ENCODE measurements at regions not wholly inside any gene's neighbourhood (a gene's known extent, or its start where the extent isn't known, plus 50 kb on each side); places are given as distances from the start of the nearest gene placed in this dataset.
A peak's percentile ranks its signal among the peaks of the same experiment; 100 is the strongest.

DNA sequence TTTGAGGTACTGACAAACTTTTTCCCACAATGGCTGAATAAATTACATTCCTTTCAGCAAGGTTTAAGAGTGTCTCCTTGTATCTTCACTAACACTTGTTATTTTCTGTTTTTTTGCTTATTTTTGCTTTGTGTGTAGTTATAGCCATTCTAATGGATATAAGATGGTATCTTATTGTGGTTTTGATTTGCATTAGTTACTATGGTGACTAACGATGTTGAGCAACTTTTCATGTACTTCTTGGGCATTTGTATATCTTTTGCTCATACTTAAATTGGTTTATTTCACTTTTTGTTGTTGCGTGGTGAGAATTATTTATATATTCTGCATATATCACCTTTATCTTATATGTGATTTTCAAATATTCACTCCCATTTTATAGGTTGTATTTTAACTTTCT lies 79.9 kb upstream of the FSIP2 start:
- FAIRE-seq (no peak), DNase-seq (ENCODE audit: low read depth) (peak; percentile 3)
- Histone ChIP-seq H3K4me3 (ENCODE audit: low read depth, low read length) (no peak overlapping the region), H3K36me3 (ENCODE audit: control insufficient read depth, insufficient read depth, low read length) (no peaks in the 10 kb centered on the region), H3K27me3 (ENCODE audit: control insufficient read depth, insufficient read depth, low read length) (no peaks in the 10 kb centered on the region)
- no peak for TF ChIP-seq CTCF (IDR thresholded peaks at IDR 0.05; ENCODE audit: insufficient read depth, low read length, severe bottlenecking)

DNA sequence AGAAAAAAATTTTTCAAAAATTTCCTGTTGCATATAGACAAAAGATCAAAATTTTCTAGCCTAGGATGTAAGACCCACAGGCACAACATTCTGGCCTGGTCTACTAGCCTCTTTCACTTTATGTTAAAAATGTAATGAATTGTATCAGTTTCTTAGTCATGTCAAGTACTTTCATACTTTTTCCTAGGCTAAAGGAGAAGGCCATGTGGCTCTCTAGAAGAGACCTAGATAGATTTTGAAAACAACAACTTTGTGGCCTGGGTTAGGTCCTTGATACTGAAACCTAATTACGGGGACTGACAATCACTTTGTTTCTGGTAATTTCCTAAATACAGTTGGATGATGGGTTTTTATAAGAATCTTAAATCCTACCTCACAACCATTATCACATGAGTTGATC lies 74.8 kb upstream of the FSIP2 start:
- no peak for FAIRE-seq
- H3K36me3 ChIP-seq (ENCODE audit: control insufficient read depth, insufficient read depth, low read length) = no peaks in the 10 kb centered on the region
- DNase-seq (ENCODE audit: low read depth) = no peak
- H3K4me3 ChIP-seq (ENCODE audit: low read depth, low read length) = no peak overlapping the region
- TF ChIP-seq CTCF (IDR thresholded peaks at IDR 0.05; ENCODE audit: insufficient read depth, low read length, severe bottlenecking) = no peak
- no peaks in the 10 kb centered on the region for H3K27me3 ChIP-seq (ENCODE audit: control insufficient read depth, insufficient read depth, low read length)

DNA sequence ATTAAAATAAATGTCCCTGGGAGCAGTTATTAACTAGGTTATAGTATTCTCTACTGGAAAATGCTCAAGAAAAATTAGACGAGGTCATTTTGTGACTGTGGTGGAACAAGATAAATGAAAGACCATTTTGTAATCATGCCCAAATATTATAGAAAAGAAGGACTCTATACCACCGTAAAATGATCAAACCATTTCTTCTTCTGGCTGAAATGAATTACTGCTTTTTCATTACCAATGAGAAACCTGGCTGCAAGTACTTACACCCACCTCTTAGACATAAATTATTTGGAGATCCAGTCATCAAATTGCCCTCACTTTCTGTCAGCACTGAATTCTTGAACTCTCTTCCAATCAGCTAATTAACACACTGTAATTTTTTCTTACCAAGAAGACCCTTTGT lies 74.2 kb upstream of the FSIP2 start:
- Histone ChIP-seq H3K36me3 (ENCODE audit: control insufficient read depth, insufficient read depth, low read length) (no peaks in the 10 kb centered on the region), H3K4me3 (ENCODE audit: low read depth, low read length) (no peak overlapping the region), H3K27me3 (ENCODE audit: control insufficient read depth, insufficient read depth, low read length) (no peaks in the 10 kb centered on the region)
- no peak for DNase-seq (ENCODE audit: low read depth)
- TF ChIP-seq CTCF (IDR thresholded peaks at IDR 0.05; ENCODE audit: insufficient read depth, low read length, severe bottlenecking) = no peak
- no peak for FAIRE-seq

DNA sequence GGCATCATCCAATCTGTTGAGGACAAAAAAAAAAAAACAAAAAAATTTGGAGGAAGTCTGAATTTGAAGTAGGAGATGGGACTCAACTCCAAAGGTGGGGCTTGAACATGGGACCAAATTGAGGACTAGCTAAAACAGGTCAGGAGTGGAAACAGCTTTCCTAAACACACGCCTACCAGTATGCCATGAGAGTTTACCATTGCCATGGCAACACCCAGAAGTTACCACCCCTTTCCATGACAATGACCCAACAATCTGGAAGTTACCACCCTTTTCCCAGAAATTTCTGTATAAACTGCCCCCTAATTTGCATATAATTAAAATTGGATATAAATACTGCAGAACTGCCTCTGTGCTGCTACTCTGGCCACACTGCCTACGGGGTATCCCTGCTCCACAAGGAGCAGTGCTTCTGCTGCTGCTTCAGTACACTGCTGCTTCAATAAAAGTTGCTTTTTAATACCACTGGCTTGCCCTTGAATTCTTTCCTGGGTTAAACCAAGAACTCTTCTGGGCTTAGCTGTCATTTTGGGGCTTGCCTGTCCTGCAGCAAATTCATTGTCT lies 73.3 kb upstream of the FSIP2 start:
- no peak overlapping the region for H3K4me3 ChIP-seq (ENCODE audit: low read depth, low read length)
- DNase-seq (ENCODE audit: low read depth) = no peak
- no peaks in the 10 kb centered on the region for H3K27me3 ChIP-seq (ENCODE audit: control insufficient read depth, insufficient read depth, low read length)
- TF ChIP-seq CTCF (IDR thresholded peaks at IDR 0.05; ENCODE audit: insufficient read depth, low read length, severe bottlenecking) = no peak
- FAIRE-seq = no peak
- H3K36me3 ChIP-seq (ENCODE audit: control insufficient read depth, insufficient read depth, low read length) = no peaks in the 10 kb centered on the region

GRCh38 chr2:185667452-185667851 lies 71.2 kb upstream of the FSIP2 start:
- TF ChIP-seq CTCF (IDR thresholded peaks at IDR 0.05; ENCODE audit: insufficient read depth, low read length, severe bottlenecking) = no peak
- FAIRE-seq (no peak), DNase-seq (ENCODE audit: low read depth) (no peak)
- Histone ChIP-seq H3K36me3 (ENCODE audit: control insufficient read depth, insufficient read depth, low read length) (no peaks in the 10 kb centered on the region), H3K27me3 (ENCODE audit: control insufficient read depth, insufficient read depth, low read length) (no peaks in the 10 kb centered on the region), H3K4me3 (ENCODE audit: low read depth, low read length) (no peak overlapping the region)

- DNase-seq (ENCODE audit: low read depth) (peak; percentile 10), FAIRE-seq (no peak)
- H3K4me3 ChIP-seq (ENCODE audit: low read depth, low read length) = no peak overlapping the region
- no peaks in the 10 kb centered on the region for H3K27me3 ChIP-seq (ENCODE audit: control insufficient read depth, insufficient read depth, low read length)
- H3K36me3 ChIP-seq (ENCODE audit: control insufficient read depth, insufficient read depth, low read length) = no peaks in the 10 kb centered on the region
- no peak for TF ChIP-seq CTCF (IDR thresholded peaks at IDR 0.05; ENCODE audit: insufficient read depth, low read length, severe bottlenecking)
Measured at GRCh38 chr2:185668710-185669109, 69.9 kb upstream of the FSIP2 start.

All from bronchial epithelial cell (primary cell).